GM23338 (cell line): ENCODE measurements at regions not wholly inside any gene's neighbourhood (a gene's known extent, or its start where the extent isn't known, plus 50 kb on each side); places are given as distances from the start of the nearest gene placed in this dataset.

Experiments used
- ATAC-seq: fragments of 200-7000 bp; cut with Tn5 transposase; 3 replicates; pipeline ENCODE4 v1.9.1; 2020
- DNase-seq: peaks from one replicate; pipeline ENCODE4 v3.0.0-alpha.2; 2015; ENCODE audit warnings: low spot score
- H2AFZ ChIP-seq: fragments of 200-600 bp; sonication (generic); 2 replicates; pipeline ENCODE4 v1.8.0; 2016; ENCODE audit warnings: antibody characterized with exemption, mild to moderate bottlenecking, moderate library complexity
- H3F3A ChIP-seq: fragments of 200-600 bp; sonication (generic); replicated peaks from 2 replicates; pipeline ENCODE4 v1.8.0; 2017; ENCODE audit warnings: antibody characterized with exemption, mixed run types, low read depth
- H3K27ac ChIP-seq: fragments of 200-600 bp; sonication (generic); 2 replicates; pipeline ENCODE4 v1.6.1; 2016; ENCODE audit warnings: low read depth
- H3K27me3 ChIP-seq: fragments of 200-600 bp; sonication (generic); 2 replicates; pipeline ENCODE4 v1.8.0; 2016; ENCODE audit warnings: mild to moderate bottlenecking, mixed run types, moderate library complexity; ENCODE audit not compliant: insufficient read depth
- H3K36me3 ChIP-seq: fragments of 200-600 bp; sonication (generic); 2 replicates; pipeline ENCODE4 v1.8.0; 2016; ENCODE audit warnings: mild to moderate bottlenecking; ENCODE audit not compliant: insufficient read depth
- H3K4me1 ChIP-seq: fragments of 200-600 bp; sonication (generic); 2 replicates; pipeline ENCODE4 v1.8.0; 2016; ENCODE audit warnings: mild to moderate bottlenecking, moderate library complexity; ENCODE audit not compliant: insufficient read depth
- H3K4me2 ChIP-seq: fragments of 200-600 bp; sonication (generic); 2 replicates; pipeline ENCODE4 v1.7.1; 2017; ENCODE audit warnings: mixed run types
- H3K4me3 ChIP-seq: fragments of 200-600 bp; sonication (generic); 2 replicates; pipeline ENCODE4 v1.6.1; 2016; ENCODE audit warnings: mixed run types
- H3K79me2 ChIP-seq: fragments of 200-600 bp; sonication (generic); replicated peaks from 2 replicates; pipeline ENCODE4 v1.8.0; 2017; ENCODE audit warnings: mild to moderate bottlenecking; ENCODE audit not compliant: insufficient read depth
- H3K9me2 ChIP-seq: fragments of 200-600 bp; sonication (generic); 2 replicates; pipeline ENCODE4 v1.8.0; 2017; ENCODE audit not compliant: insufficient read depth
- H4K20me1 ChIP-seq: fragments of 200-600 bp; sonication (generic); replicated peaks from 2 replicates; pipeline ENCODE4 v1.8.0; 2017; ENCODE audit warnings: mild to moderate bottlenecking; ENCODE audit not compliant: insufficient read depth
- H3K27ac Mint-ChIP-seq: 2 replicates; pipeline ENCODE4 v1.8.0; 2020; ENCODE audit warnings: inconsistent platforms, mild to moderate bottlenecking, moderate library complexity, mixed read lengths
- H3K27me3 Mint-ChIP-seq: 3 replicates; pipeline ENCODE4 v1.8.0; 2022; ENCODE audit warnings: low read depth, mild to moderate bottlenecking, moderate library complexity, mixed read lengths, inconsistent platforms; ENCODE audit not compliant: insufficient read depth, poor library complexity
- H3K36me3 Mint-ChIP-seq: 3 replicates; pipeline ENCODE4 v1.8.0; 2021; ENCODE audit warnings: low read depth, mild to moderate bottlenecking, inconsistent platforms, moderate library complexity, mixed read lengths
- H3K4me1 Mint-ChIP-seq: 3 replicates; pipeline ENCODE4 v1.8.0; 2020; ENCODE audit warnings: mild to moderate bottlenecking, inconsistent platforms, mixed read lengths
- H3K4me3 Mint-ChIP-seq: 3 replicates; pipeline ENCODE4 v1.8.0; 2021; ENCODE audit warnings: moderate library complexity, mild to moderate bottlenecking, inconsistent platforms, mixed read lengths
- H3K9me3 Mint-ChIP-seq: 3 replicates; pipeline ENCODE4 v1.8.0; 2020; ENCODE audit warnings: moderate library complexity, mild to moderate bottlenecking, inconsistent platforms, mixed read lengths
- CREB1 ChIP-seq: fragments of 250-450 bp; sonication (Bioruptor Pico); IDR thresholded peaks from 2 replicates; pipeline ENCODE4 v1.5.0; 2020; ENCODE audit warnings: low read depth, mild to moderate bottlenecking, moderate library complexity
- EZH2 ChIP-seq: fragments of 200-600 bp; sonication (generic); IDR thresholded peaks from one replicate; pipeline ENCODE4 v1.8.0; 2017; ENCODE audit warnings: antibody characterized with exemption, mild to moderate bottlenecking, low read depth; ENCODE audit not compliant: unreplicated experiment
- NANOG ChIP-seq: IDR thresholded peaks from 2 replicates; pipeline ENCODE4 v1.6.1; 2016; ENCODE audit warnings: antibody characterized with exemption, borderline replicate concordance
- POLR2AphosphoS5 ChIP-seq: IDR thresholded peaks from 2 replicates; pipeline ENCODE4 v1.6.1; 2016; ENCODE audit warnings: antibody characterized with exemption, low read depth
- ZNF114 ChIP-seq: fragments of 250-450 bp; sonication (Bioruptor Pico); IDR thresholded peaks from 2 replicates; pipeline ENCODE4 v1.5.0; 2020; ENCODE audit warnings: mild to moderate bottlenecking, moderate library complexity
- ZNF331 ChIP-seq: fragments of 250-450 bp; sonication (Bioruptor Pico); IDR thresholded peaks from 2 replicates; pipeline ENCODE4 v1.5.0; 2020; ENCODE audit warnings: low read depth, mild to moderate bottlenecking, moderate library complexity
- TF ChIP-seq, protein P1 (sequence below), 2 experiments: fragments of 200-600 bp in 1 of 2; sonication (generic) in 1 of 2; conservative IDR thresholded peaks; 2 replicates each; pipeline versions ENCODE4 v1.5.1 to v1.6.1; 2016 to 2017; ENCODE audit warnings: antibody characterized with exemption in 2 of 2, low read depth in 2 of 2, mild to moderate bottlenecking in 2 of 2, moderate library complexity in 1 of 2
- TF ChIP-seq, protein P2 (sequence below): fragments of 250-450 bp; sonication (Bioruptor Pico); IDR thresholded peaks from 2 replicates; pipeline ENCODE4 v1.5.0; 2020; ENCODE audit warnings: mild to moderate bottlenecking, moderate library complexity

DNA sequence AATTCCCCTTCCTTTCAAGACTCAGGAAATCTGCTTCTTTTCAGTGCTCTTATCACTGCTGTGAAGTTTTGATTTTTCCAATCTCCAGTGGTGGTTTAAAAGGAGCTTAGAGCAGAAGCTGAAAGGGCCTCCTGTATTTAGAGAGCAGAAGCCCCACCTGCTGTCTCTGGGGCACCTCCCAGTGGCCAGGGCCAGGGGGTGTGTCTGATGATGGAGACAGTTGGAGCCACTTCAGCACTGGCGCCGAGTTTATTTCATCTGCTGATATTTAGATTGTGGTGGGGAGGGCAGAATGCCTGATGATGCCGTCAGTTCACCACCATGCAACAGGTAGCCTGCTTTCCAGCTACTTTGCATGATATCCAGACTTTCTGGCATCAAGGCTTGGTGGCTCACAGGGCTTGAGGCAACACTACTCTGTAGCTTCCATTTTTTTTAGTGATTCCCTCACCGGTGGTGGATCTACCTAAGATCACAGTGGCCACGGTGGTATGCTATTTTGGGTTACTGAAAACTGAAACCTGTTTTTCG, 371.9 kb downstream of the KCNRG start:
- no peaks in the 10 kb centered on the region for H3K79me2 ChIP-seq
- ATAC-seq (peak; percentile 94), DNase-seq (peak; percentile 72)
- Mint-ChIP-seq H3K27ac (no peak overlapping the region; the same call in 1 of the 2 replicates), H3K4me3 (no peak overlapping the region), H3K27me3 (peaks cover 1% of the 10 kb centered on the region), H3K36me3 (peaks cover 8% of the 10 kb centered on the region; the same call in 2 of the 3 replicates), H3K4me1 (peaks cover 48% of the 10 kb centered on the region), H3K9me3 (peaks cover 8% of the 10 kb centered on the region; the same call in 2 of the 3 replicates)
- H3K4me2 ChIP-seq = peak overlapping the region; percentile 53; the same call in 1 of the 2 replicates
- H3K4me1 ChIP-seq = peaks cover 53% of the 10 kb centered on the region
- H3K27me3 ChIP-seq = no peaks in the 10 kb centered on the region
- H3K36me3 ChIP-seq = no peaks in the 10 kb centered on the region
- H4K20me1 ChIP-seq = no peaks in the 10 kb centered on the region
- no peak for TF ChIP-seq ZNF331 (CRISPR knock-in tag)
- no peak for TF ChIP-seq CREB1 (CRISPR knock-in tag)
- no peak for TF ChIP-seq POLR2AphosphoS5
- no peak for TF ChIP-seq NANOG
- TF ChIP-seq EZH2 = no peak
- no peak for TF ChIP-seq ZNF114 (CRISPR knock-in tag)
- TF ChIP-seq, protein P1, sequence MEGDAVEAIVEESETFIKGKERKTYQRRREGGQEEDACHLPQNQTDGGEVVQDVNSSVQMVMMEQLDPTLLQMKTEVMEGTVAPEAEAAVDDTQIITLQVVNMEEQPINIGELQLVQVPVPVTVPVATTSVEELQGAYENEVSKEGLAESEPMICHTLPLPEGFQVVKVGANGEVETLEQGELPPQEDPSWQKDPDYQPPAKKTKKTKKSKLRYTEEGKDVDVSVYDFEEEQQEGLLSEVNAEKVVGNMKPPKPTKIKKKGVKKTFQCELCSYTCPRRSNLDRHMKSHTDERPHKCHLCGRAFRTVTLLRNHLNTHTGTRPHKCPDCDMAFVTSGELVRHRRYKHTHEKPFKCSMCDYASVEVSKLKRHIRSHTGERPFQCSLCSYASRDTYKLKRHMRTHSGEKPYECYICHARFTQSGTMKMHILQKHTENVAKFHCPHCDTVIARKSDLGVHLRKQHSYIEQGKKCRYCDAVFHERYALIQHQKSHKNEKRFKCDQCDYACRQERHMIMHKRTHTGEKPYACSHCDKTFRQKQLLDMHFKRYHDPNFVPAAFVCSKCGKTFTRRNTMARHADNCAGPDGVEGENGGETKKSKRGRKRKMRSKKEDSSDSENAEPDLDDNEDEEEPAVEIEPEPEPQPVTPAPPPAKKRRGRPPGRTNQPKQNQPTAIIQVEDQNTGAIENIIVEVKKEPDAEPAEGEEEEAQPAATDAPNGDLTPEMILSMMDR (conservative IDR thresholded peaks at IDR 0.05; ENCODE audit: low read depth in 2 of 2) = peak; percentile 44 to 61
- TF ChIP-seq, protein P2, sequence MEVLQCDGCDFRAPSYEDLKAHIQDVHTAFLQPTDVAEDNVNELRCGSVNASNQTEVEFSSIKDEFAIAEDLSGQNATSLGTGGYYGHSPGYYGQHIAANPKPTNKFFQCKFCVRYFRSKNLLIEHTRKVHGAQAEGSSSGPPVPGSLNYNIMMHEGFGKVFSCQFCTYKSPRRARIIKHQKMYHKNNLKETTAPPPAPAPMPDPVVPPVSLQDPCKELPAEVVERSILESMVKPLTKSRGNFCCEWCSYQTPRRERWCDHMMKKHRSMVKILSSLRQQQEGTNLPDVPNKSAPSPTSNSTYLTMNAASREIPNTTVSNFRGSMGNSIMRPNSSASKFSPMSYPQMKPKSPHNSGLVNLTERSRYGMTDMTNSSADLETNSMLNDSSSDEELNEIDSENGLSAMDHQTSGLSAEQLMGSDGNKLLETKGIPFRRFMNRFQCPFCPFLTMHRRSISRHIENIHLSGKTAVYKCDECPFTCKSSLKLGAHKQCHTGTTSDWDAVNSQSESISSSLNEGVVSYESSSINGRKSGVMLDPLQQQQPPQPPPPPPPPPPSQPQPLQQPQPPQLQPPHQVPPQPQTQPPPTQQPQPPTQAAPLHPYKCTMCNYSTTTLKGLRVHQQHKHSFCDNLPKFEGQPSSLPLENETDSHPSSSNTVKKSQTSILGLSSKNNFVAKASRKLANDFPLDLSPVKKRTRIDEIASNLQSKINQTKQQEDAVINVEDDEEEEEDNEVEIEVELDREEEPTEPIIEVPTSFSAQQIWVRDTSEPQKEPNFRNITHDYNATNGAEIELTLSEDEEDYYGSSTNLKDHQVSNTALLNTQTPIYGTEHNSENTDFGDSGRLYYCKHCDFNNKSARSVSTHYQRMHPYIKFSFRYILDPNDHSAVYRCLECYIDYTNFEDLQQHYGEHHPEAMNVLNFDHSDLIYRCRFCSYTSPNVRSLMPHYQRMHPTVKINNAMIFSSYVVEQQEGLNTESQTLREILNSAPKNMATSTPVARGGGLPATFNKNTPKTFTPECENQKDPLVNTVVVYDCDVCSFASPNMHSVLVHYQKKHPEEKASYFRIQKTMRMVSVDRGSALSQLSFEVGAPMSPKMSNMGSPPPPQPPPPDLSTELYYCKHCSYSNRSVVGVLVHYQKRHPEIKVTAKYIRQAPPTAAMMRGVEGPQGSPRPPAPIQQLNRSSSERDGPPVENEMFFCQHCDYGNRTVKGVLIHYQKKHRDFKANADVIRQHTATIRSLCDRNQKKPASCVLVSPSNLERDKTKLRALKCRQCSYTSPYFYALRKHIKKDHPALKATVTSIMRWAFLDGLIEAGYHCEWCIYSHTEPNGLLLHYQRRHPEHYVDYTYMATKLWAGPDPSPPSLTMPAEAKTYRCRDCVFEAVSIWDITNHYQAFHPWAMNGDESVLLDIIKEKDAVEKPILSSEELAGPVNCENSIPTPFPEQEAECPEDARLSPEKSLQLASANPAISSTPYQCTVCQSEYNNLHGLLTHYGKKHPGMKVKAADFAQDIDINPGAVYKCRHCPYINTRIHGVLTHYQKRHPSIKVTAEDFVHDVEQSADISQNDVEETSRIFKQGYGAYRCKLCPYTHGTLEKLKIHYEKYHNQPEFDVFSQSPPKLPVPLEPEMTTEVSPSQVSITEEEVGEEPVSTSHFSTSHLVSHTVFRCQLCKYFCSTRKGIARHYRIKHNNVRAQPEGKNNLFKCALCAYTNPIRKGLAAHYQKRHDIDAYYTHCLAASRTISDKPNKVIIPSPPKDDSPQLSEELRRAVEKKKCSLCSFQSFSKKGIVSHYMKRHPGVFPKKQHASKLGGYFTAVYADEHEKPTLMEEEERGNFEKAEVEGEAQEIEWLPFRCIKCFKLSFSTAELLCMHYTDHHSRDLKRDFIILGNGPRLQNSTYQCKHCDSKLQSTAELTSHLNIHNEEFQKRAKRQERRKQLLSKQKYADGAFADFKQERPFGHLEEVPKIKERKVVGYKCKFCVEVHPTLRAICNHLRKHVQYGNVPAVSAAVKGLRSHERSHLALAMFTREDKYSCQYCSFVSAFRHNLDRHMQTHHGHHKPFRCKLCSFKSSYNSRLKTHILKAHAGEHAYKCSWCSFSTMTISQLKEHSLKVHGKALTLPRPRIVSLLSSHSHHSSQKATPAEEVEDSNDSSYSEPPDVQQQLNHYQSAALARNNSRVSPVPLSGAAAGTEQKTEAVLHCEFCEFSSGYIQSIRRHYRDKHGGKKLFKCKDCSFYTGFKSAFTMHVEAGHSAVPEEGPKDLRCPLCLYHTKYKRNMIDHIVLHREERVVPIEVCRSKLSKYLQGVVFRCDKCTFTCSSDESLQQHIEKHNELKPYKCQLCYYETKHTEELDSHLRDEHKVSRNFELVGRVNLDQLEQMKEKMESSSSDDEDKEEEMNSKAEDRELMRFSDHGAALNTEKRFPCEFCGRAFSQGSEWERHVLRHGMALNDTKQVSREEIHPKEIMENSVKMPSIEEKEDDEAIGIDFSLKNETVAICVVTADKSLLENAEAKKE = no peak
- H3K27ac ChIP-seq = peak overlapping the region; percentile 68
- peak overlapping the region; percentile 45; the same call in 1 of the 2 replicates for H2AFZ ChIP-seq
- H3K4me3 ChIP-seq = 0 out of 2 replicates have a peak overlapping the region, but pooled peaks have one; percentile 10
- 0 out of 2 replicates have a peak, but pooled peaks cover 4% of the 10 kb centered on the region for H3F3A ChIP-seq
- 0 out of 2 replicates have a peak, but pooled peaks cover 5% of the 10 kb centered on the region for H3K9me2 ChIP-seq
